Islet precursor cell (in vitro differentiated cells): ENCODE measurements at regions not wholly inside any gene's neighbourhood (a gene's known extent, or its start where the extent isn't known, plus 50 kb on each side); places are given as distances from the start of the nearest gene placed in this dataset.
"Not testable (repeated sequence)": the region's sequence is repeated elsewhere in the genome, so short reads cannot be mapped to it uniquely, and the experiment has no call there.

Experiments
- DNase-seq: peaks from one replicate; pipeline ENCODE4 v3.0.0-alpha.2; 2018

- no peak for DNase-seq
Observed at GRCh38 chr7:26955516-26955915, 91.1 kb upstream of the SKAP2 start.

DNA sequence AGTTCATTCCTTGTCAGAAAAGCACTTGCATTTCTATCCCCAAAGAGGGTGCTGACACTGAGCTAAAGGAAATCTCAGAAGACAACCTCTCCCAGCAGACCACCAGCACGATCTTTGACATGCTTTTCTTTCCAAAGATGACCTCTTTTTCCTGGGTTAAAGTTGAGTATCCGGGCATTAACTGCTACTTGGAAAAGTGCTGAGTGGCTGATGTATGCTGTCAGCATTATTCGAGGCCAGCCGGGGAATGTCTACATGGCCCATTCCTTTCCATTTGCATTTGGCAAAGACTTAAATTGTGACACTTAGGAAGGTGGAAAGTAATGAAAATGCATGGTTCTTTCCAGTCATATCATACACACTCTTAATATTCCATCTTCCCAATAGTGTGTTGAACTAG lies 90.6 kb upstream of the SKAP2 start:
- no peak for DNase-seq

DNA sequence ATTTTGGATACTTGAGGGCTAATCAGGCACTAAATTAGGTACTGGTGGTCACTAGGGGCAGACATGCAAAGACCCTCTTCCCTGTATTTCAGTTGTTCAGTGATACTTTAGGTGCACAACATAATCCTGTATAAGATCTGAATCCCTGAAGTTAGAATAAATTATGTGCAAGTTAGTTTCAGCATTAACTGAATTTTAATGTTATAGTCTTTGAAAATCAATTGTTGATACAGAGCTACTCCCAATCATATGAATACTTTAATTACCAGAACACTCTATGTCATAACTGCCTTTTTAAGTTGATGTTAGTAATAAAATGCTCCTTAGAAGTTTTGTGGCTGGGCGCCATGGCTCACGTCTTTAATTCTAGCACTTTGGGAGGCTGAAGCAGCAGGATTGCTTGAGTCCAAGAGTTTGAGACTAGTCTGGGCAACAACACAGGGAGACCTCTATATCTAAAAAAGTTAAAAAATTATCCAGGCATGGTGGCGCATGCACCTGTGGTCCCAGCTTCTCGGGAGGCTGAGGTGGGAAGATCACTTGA lies 87.1 kb upstream of the SKAP2 start:
- no peak for DNase-seq

- DNase-seq, result no peak
Observed at GRCh38 chr7:26950889-26951288, 86.5 kb upstream of the SKAP2 start.

DNA sequence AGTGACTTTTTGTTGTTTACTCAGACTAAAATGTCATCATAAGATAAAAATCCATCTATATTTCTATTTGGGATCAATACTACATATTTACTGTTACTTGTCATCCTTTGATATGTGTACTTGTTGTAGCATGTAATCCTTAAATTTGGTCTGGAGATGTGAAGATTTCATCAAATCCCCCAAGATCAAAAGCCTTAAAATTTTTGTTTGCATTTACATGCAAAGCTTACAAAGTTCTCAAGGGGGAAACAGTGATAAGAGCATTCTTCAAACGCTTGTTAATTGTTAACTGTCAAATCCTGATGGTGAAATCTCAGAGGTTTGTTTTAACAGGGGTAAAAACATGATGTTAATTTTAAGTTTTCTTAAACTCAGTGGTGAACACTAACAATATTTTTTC lies 84.9 kb upstream of the SKAP2 start:
- no peak for DNase-seq

DNA sequence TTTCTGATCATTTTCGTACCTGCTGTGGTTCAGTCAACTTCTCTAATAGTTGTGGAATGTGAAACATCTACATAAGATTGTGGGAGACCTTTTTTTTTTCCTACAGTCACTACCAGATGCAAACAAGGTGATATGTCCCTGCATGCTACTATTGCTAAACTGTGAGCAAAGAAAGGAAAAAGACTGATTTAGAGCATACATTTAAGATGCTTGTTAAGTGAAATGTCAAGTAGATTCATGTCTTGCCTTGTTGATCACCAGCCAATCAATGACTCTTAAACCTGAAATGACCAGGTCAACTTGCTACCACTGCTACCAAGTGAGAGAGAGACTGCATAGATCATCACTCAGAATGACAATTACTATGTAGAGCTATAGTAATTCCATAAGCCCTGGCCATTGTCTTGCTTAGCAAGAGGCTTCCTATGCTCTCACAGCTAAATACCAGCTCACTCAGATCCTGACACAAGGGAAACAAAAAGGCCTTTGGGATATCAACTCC lies 84.3 kb upstream of the SKAP2 start:
- DNase-seq, result peak; percentile 49

- no peak for DNase-seq
Observed at GRCh38 chr7:26944501-26945358, 80.3 kb upstream of the SKAP2 start.

GRCh38 chr7:26937939-26938623 lies 73.7 kb upstream of the SKAP2 start:
- no peak for DNase-seq

GRCh38 chr7:26937306-26937705 lies 72.9 kb upstream of the SKAP2 start:
- no peak for DNase-seq

DNA sequence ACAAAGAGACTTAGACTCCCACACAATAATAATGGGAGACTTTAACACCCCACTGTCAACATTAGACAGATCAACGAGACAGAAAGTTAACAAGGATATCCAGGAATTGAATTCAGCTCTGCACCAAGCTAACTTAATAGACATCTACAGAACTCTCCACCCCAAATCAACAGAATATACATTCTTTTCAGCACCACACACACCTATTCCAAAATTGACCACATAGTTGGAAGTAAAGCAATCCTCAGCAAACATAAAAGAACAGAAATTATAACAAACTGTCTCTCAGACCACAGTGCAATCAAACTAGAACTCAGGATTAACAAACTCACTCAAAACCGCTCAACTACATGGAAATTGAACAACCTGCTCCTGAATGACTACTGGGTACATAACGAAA lies 68.2 kb upstream of the SKAP2 start:
- DNase-seq, result not testable (repeated sequence)

DNA sequence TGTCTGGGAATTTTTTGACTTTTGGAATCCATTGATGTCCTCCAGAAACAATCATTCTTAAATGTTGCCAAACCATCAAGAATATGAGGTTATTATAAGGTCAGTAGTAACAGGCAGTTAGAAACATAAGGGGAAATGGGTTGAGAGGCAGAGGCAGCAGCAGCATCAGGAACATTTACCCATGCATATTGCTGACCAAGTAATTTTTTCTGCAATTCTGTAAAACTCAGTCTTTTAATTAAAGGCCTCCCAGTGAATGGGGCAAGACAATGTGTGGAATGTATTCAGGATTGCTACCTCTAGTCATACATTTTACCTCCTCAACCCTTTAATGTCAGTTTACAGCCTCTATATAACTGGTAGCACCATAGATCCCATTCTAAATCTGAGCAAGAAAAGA lies 66.5 kb upstream of the SKAP2 start:
- DNase-seq, result no peak

GRCh38 chr7:26930201-26930600 lies 65.8 kb upstream of the SKAP2 start:
- peak; percentile 54 for DNase-seq

- DNase-seq, result no peak
Observed at GRCh38 chr7:26928703-26929347, 64.4 kb upstream of the SKAP2 start.

- DNase-seq, result no peak
Observed at GRCh38 chr7:26925768-26926167, 61.4 kb upstream of the SKAP2 start.

- no peak for DNase-seq
Observed at GRCh38 chr7:26924149-26924767, 59.9 kb upstream of the SKAP2 start.

GRCh38 chr7:26919906-26920493 lies 55.6 kb upstream of the SKAP2 start:
- no peak for DNase-seq

GRCh38 chr7:26918241-26918640 lies 53.9 kb upstream of the SKAP2 start:
- DNase-seq, result no peak

DNA sequence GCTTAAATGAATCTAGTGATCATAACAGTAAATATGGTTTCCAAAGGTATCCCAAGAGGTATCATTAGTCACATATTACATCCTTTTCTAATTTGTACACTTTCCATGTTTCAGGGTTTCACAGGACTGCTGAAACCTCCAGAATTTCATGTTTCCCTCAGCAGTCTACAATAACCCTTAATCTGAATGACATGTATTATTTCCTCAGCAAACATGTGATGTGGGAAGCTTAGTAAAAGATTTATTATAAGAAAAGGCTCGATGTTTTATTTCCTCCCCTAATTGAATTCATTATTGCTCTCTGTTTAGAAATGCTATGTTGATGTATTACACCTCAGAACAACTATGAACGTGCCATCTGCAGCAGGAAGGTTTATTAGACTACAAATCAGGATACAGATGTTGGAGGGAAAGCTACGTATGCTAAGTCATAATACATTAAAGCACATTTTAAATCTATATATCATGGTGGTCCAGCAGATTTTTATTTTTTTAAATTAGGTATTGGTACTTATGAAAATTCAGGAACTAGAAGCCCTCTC lies 52.5 kb upstream of the SKAP2 start:
- no peak for DNase-seq

- DNase-seq, result no peak
Observed at GRCh38 chr7:26916336-26916735, 51.9 kb upstream of the SKAP2 start.
